ENCODE measurements at regions not wholly inside any gene's neighbourhood (a gene's known extent, or its start where the extent isn't known, plus 50 kb on each side); places are given as distances from the start of the nearest gene placed in this dataset.

GRCh38 chr6:14365393-14365792 lies 247.8 kb downstream of the CD83 start:
- DNase-seq = no peak

- DNase-seq = no peak
These were observed 248.7 kb downstream of the CD83 start for GRCh38 chr6:14366315-14366714.

GRCh38 chr6:14366872-14367271 lies 249.3 kb downstream of the CD83 start:
- DNase-seq = no peak

GRCh38 chr6:14367296-14367695 lies 249.7 kb downstream of the CD83 start:
- no peak for DNase-seq

GRCh38 chr6:14369717-14370116 lies 252.1 kb downstream of the CD83 start:
- DNase-seq = no peak

- DNase-seq = no peak
These were observed 254.0 kb downstream of the CD83 start for GRCh38 chr6:14371530-14371929.

- no peak for DNase-seq
These were observed 255.3 kb downstream of the CD83 start for GRCh38 chr6:14372734-14373489.

- DNase-seq = no peak
These were observed 256.3 kb downstream of the CD83 start for GRCh38 chr6:14373648-14374437.

- no peak for DNase-seq
These were observed 258.4 kb downstream of the CD83 start for GRCh38 chr6:14375930-14376329.

GRCh38 chr6:14379568-14379967 lies 262.0 kb downstream of the CD83 start:
- DNase-seq = no peak

- no peak for DNase-seq
These were observed 262.7 kb downstream of the CD83 start for GRCh38 chr6:14380086-14380820.

- DNase-seq = no peak
These were observed 263.6 kb downstream of the CD83 start for GRCh38 chr6:14380901-14381828.

- no peak for DNase-seq
These were observed 264.5 kb downstream of the CD83 start for GRCh38 chr6:14381829-14382677.

GRCh38 chr6:14382678-14383236 lies 265.2 kb downstream of the CD83 start:
- no peak for DNase-seq

- no peak for DNase-seq
These were observed 266.0 kb downstream of the CD83 start for GRCh38 chr6:14383393-14384174.

GRCh38 chr6:14384175-14384949 lies 266.8 kb downstream of the CD83 start:
- no peak for DNase-seq

- no peak for DNase-seq
These were observed 268.7 kb downstream of the CD83 start for GRCh38 chr6:14386263-14386662.

GRCh38 chr6:14386668-14387067 lies 269.1 kb downstream of the CD83 start:
- no peak for DNase-seq

Measured in amygdala (tissue), 56 donors.